K562 (cell line): ENCODE measurements at regions not wholly inside any gene's neighbourhood (a gene's known extent, or its start where the extent isn't known, plus 50 kb on each side); places are given as distances from the start of the nearest gene placed in this dataset.

Experiments used
- ATAC-seq: fragments of 200-7000 bp; cut with Tn5 transposase; 3 replicates; pipeline ENCODE4 v1.9.1; 2020; ENCODE audit warnings: moderate library complexity
- BruUV-seq: library from RNA; stranded (reverse); fragments of 400-500 nt; replicated peaks from 2 replicates; lab custom pipeline; 2021; lab: Mats Ljungman, UMichigan
- CTCF ChIA-PET: fragments of 300-600 bp; formaldehyde crosslinking; extraction: SDS; loops from one replicate; lab custom pipeline; 2021; ENCODE audit warnings: low intra/inter-chr PET ratio; lab: Yijun Ruan, JAX
- POLR2A ChIA-PET: fragments of 300-600, 350-650 bp; sonication (Branson Sonifier 250); formaldehyde crosslinking; extraction: SDS; loops from one replicate; lab custom pipeline; 2021; ENCODE audit warnings: antibody characterized with exemption, inconsistent platforms; lab: Yijun Ruan, JAX
- DNase-seq, 4 experiments: peaks; one replicate each; pipeline versions ENCODE4 v3.0.0 to v3.0.0-alpha.2; 2011 to 2018; ENCODE audit warnings: low spot score in 3 of 4, mixed read lengths in 3 of 4; ENCODE audit errors: extremely low read depth in 1 of 4
- FAIRE-seq: peaks from 2 replicates; lab custom pipeline; 2011; peaks lifted over from hg19 to GRCh38; lab: Jason Lieb, UNC
- H2AFZ ChIP-seq: 2 replicates; pipeline ENCODE4 v1.6.0; 2011; ENCODE audit warnings: low read depth, low read length, control low read depth, inconsistent platforms
- H3K27ac ChIP-seq: fragments of 200-600 bp; 3 replicates; pipeline ENCODE4 v1.8.0; 2011; ENCODE audit warnings: low read depth, mild to moderate bottlenecking, control low read depth, inconsistent platforms, low read length, moderate library complexity, mixed read lengths; ENCODE audit errors: extremely low read depth
- H3K27me3 ChIP-seq, 2 experiments: fragments of 300-600 bp in 1 of 2; 2 replicates in 1 of 2; 3 replicates in 1 of 2; pipeline versions ENCODE4 v1.6.0 to v1.8.0; 2011; ENCODE audit warnings: inconsistent platforms in 2 of 2, low read length in 2 of 2, mild to moderate bottlenecking in 1 of 2, mixed read lengths in 1 of 2, moderate library complexity in 1 of 2; ENCODE audit not compliant: control insufficient read depth in 2 of 2, insufficient read depth in 2 of 2
- H3K36me3 ChIP-seq: fragments of 300-600 bp; 3 replicates; pipeline ENCODE4 v1.8.0; 2011; ENCODE audit warnings: mild to moderate bottlenecking, low read length, inconsistent platforms; ENCODE audit not compliant: control insufficient read depth, insufficient read depth
- H3K4me1 ChIP-seq, 2 experiments: fragments of 200-600 bp in 1 of 2; replicated peaks in 1 of 2; 2 replicates in 1 of 2; 3 replicates in 1 of 2; pipeline versions ENCODE4 v1.5.1 to v1.8.0; 2011; ENCODE audit warnings: inconsistent platforms in 2 of 2, low read length in 2 of 2, mild to moderate bottlenecking in 1 of 2, mixed read lengths in 1 of 2, moderate library complexity in 1 of 2; ENCODE audit not compliant: control insufficient read depth in 2 of 2, insufficient read depth in 2 of 2
- H3K4me2 ChIP-seq: 2 replicates; pipeline ENCODE4 v1.6.1; 2011; ENCODE audit warnings: low read length, control low read depth, inconsistent platforms, mixed read lengths; ENCODE audit not compliant: insufficient read depth
- H3K4me3 ChIP-seq: fragments of 200-600 bp; sonication (generic), shearing (Covaris generic); 2 replicates; pipeline ENCODE4 v1.5.1; 2016; ENCODE audit warnings: control low read depth, inconsistent platforms
- H3K79me2 ChIP-seq: fragments of 200-600 bp; 3 replicates; pipeline ENCODE4 v1.8.0; 2011; ENCODE audit warnings: low read length, inconsistent platforms; ENCODE audit not compliant: control insufficient read depth, insufficient read depth
- H3K9ac ChIP-seq, 2 experiments: 2 replicates each; pipeline versions ENCODE4 v1.6.0 to v1.6.1; 2011; ENCODE audit warnings: low read depth in 2 of 2, low read length in 2 of 2, control low read depth in 1 of 2, inconsistent platforms in 1 of 2, mild to moderate bottlenecking in 1 of 2, mixed read lengths in 1 of 2; ENCODE audit not compliant: insufficient read depth in 1 of 2
- H3K9me1 ChIP-seq: one replicate; pipeline ENCODE4 v1.6.0; 2011; ENCODE audit warnings: inconsistent platforms, mild to moderate bottlenecking, low read length, moderate library complexity; ENCODE audit not compliant: control insufficient read depth, insufficient read depth
- H3K9me3 ChIP-seq: replicated peaks from 2 replicates; pipeline ENCODE4 v1.5.1; 2011; ENCODE audit warnings: low read depth, low read length, inconsistent platforms; ENCODE audit not compliant: control insufficient read depth, insufficient read depth
- H4K20me1 ChIP-seq: replicated peaks from 2 replicates; pipeline ENCODE4 v1.6.1; 2011; ENCODE audit warnings: low read length, inconsistent platforms, mixed read lengths; ENCODE audit not compliant: control insufficient read depth, insufficient read depth
- ASH1L ChIP-seq: fragments of 450-650 bp; IDR thresholded peaks from 2 replicates; pipeline ENCODE4 v1.6.1; 2018; ENCODE audit warnings: borderline replicate concordance, mild to moderate bottlenecking, low read depth; ENCODE audit not compliant: partially characterized antibody
- BDP1 ChIP-seq: IDR thresholded peaks from 3 replicates; pipeline ENCODE4 v1.6.1; 2011; ENCODE audit not compliant: insufficient read length, insufficient read depth
- CREM ChIP-seq: IDR thresholded peaks from 2 replicates; pipeline ENCODE4 v1.6.1; 2014; ENCODE audit warnings: antibody characterized with exemption, low read depth
- HEY1 ChIP-seq: fragments of 250-450 bp; sonication (Bioruptor Pico); IDR thresholded peaks from 2 replicates; pipeline ENCODE4 v1.5.0; 2020; ENCODE audit warnings: mild to moderate bottlenecking, moderate library complexity, borderline replicate concordance
- KLF10 ChIP-seq: fragments of 250-450 bp; sonication (Bioruptor Pico); IDR thresholded peaks from 2 replicates; pipeline ENCODE4 v1.6.1; 2021; ENCODE audit warnings: matching md5 sums
- MYBL2 ChIP-seq, 2 experiments: fragments of 450-650 bp in 1 of 2; sonication (generic) in 1 of 2; formaldehyde crosslinking in 1 of 2; IDR thresholded peaks; 2 replicates each; pipeline versions ENCODE4 v1.6.1 to v1.8.1; 2017 to 2022; ENCODE audit warnings: borderline replicate concordance in 1 of 2, inconsistent platforms in 1 of 2, low read depth in 1 of 2, mild to moderate bottlenecking in 1 of 2, missing genetic modification reagents in 1 of 2, moderate library complexity in 1 of 2
- NFIX ChIP-seq: fragments of 250-450 bp; sonication (Bioruptor Pico); IDR thresholded peaks from 2 replicates; pipeline ENCODE4 v1.4.0; 2020; ENCODE audit warnings: low read depth, mild to moderate bottlenecking, moderate library complexity
- NFRKB ChIP-seq: fragments of 450-650 bp; IDR thresholded peaks from 2 replicates; pipeline ENCODE4 v1.6.1; 2016; ENCODE audit warnings: low read depth
- RBM22 ChIP-seq: fragments of 200-400 bp; formaldehyde crosslinking; IDR thresholded peaks from 2 replicates; pipeline ENCODE4 v1.6.1; 2018; ENCODE audit warnings: low read length, low read depth; ENCODE audit not compliant: poor library complexity, severe bottlenecking
- SRF ChIP-seq, 2 experiments: fragments of 250-450, 450-650 bp in 1 of 2; sonication (Bioruptor Pico) in 1 of 2; sonication (generic) in 1 of 2; formaldehyde crosslinking; IDR thresholded peaks; 2 replicates each; pipeline versions ENCODE4 v1.5.0 to v1.5.1; 2020 to 2022; ENCODE audit warnings: mild to moderate bottlenecking in 1 of 2, missing genetic modification reagents in 1 of 2
- TBP ChIP-seq: optimal IDR thresholded peaks from 2 replicates; pipeline ENCODE3; 2011; ENCODE audit warnings: low read depth, low read length, improper control_type of control experiment
- YBX1 ChIP-seq: fragments of 450-650 bp; IDR thresholded peaks from 2 replicates; pipeline ENCODE4 v1.7.1; 2016; ENCODE audit warnings: mild to moderate bottlenecking
- ZNF143 ChIP-seq: sonication (generic); formaldehyde crosslinking; IDR thresholded peaks from 2 replicates; pipeline ENCODE4 v1.9.0; 2022; ENCODE audit warnings: mild to moderate bottlenecking, missing genetic modification reagents
- ZNF75A ChIP-seq: fragments of 450-650 bp; formaldehyde crosslinking; IDR thresholded peaks from 2 replicates; pipeline ENCODE4 v1.4.0; 2020; ENCODE audit warnings: mild to moderate bottlenecking
- WGBS: fragments of 100-300 bp; shearing (Covaris generic); methylation state at CpG from one replicate; pipeline ENCODE4 v1.1.6; 2016; ENCODE audit warnings: low coverage, mixed read lengths; ENCODE audit not compliant: insufficient coverage; ENCODE audit errors: missing lambda C conversion rate; 5-methylcytosine and 5-hydroxymethylcytosine counted together
- in situ Hi-C: fragments of 300-500 bp; cut with MboI; formaldehyde crosslinking; loops from 4 replicates; pipeline ENCODE4 v1.15.0; 2018; ENCODE audit warnings: inconsistent platforms, mixed read lengths
- intact Hi-C: fragments of 100-400 bp; cut with micrococcal nuclease; formaldehyde crosslinking; loops from 2 replicates; pipeline ENCODE4 v1.14.2; 2022
- TF ChIP-seq, protein P1 (sequence below): sonication (generic); formaldehyde crosslinking; IDR thresholded peaks from 2 replicates; pipeline ENCODE4 v1.9.0; 2022; ENCODE audit warnings: mild to moderate bottlenecking, missing genetic modification reagents

DNA sequence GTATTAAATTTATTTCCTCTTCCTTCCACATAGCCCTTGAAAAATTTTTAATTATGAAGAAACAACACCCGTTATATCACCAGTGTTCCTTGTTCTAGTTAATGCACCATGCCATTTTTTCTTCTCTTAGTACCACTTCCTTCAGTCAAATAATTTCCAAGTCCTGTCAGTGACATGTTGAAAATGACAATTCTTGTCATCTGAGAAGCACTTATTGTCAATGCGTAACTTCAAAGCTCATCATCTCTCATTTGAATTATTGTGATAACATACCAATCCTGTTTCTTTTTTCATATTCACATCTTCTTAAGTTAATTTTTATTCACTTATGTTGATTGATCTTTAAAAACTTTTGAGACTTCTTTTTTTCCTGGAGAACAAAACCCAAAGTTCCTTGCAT, 320.4 kb downstream of the ASXL3 start (continued):
- TF ChIP-seq ASH1L (no peak), ZNF143 (CRISPR knock-in tag) (no peak), CREM (no peak), SRF (CRISPR knock-in tag; IDR thresholded peaks at IDR 0.05) (no peak), MYBL2 (IDR thresholded peaks at IDR 0.05; ENCODE audit: low read depth) (no peak), MYBL2 (CRISPR knock-in tag; IDR thresholded peaks at IDR 0.05; ENCODE audit: borderline replicate concordance) (no peak)

DNA sequence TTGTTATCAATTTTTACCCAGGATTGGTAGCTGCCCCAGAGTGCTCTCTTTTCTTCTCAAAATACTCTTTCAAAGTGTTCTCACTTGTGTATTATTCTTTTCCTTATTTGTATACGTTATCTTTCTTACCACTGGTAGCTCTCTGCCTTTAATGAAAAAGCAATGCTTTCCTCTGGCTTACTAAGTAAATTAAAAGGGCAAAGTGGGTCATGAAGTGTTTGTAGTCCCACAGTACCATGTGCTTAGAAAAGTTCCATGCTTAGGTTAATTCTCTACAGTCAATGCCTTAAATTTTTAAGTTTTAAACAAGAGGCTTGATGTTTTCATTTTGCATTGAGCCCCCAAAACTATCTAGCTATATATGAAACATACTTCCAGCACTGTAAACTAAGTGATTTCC, 300.2 kb downstream of the ASXL3 start:
- CTCF ChIA-PET: no interaction called here
- no TSS peak for BruUV-seq
- H3K9ac ChIP-seq: no peak overlapping the region
- intact Hi-C loops (no loop called here), in situ Hi-C loops (no loop called here)
- H3K9me1 ChIP-seq: no peaks in the 10 kb centered on the region
- H3K4me1 ChIP-seq: no peaks in the 10 kb centered on the region
- H3K27me3 ChIP-seq: no peaks in the 10 kb centered on the region
- TF ChIP-seq NFIX (no peak), YBX1 (no peak), ZNF75A (CRISPR knock-in tag) (no peak), HEY1 (CRISPR knock-in tag) (no peak), RBM22 (no peak), BDP1 (no peak), KLF10 (CRISPR knock-in tag) (no peak), NFRKB (no peak), TBP (no peak)
- TF ChIP-seq, protein P1, sequence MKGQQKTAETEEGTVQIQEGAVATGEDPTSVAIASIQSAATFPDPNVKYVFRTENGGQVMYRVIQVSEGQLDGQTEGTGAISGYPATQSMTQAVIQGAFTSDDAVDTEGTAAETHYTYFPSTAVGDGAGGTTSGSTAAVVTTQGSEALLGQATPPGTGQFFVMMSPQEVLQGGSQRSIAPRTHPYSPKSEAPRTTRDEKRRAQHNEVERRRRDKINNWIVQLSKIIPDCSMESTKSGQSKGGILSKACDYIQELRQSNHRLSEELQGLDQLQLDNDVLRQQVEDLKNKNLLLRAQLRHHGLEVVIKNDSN (CRISPR knock-in tag): no peak
- H3K4me3 ChIP-seq: no peak overlapping the region
- POLR2A ChIA-PET: no interaction called here
- no peaks in the 10 kb centered on the region for H3K79me2 ChIP-seq
- no peak overlapping the region for H2AFZ ChIP-seq
- ATAC-seq (no peak), DNase-seq (no peak), FAIRE-seq (no peak)
- no peaks in the 10 kb centered on the region for H3K36me3 ChIP-seq
- H3K4me2 ChIP-seq: no peak overlapping the region
- no peaks in the 10 kb centered on the region; the same call in 1 of the 2 replicates for H3K9me3 ChIP-seq
- no peak overlapping the region for H3K27ac ChIP-seq
- whole genome bisulfite sequencing: 0% methylated on average over 1 of the region's 1 CpG
- no peaks in the 10 kb centered on the region for H4K20me1 ChIP-seq
